HG03354 (cell line): ENCODE measurements at regions not wholly inside any gene's neighbourhood (a gene's known extent, or its start where the extent isn't known, plus 50 kb on each side); places are given as distances from the start of the nearest gene placed in this dataset.

Experiments used
- ATAC-seq: cut with Tn5 transposase; IDR thresholded peaks from one replicate; pipeline ENCODE4 v1.9.1; 2021; ENCODE audit warnings: mild to moderate bottlenecking; ENCODE audit not compliant: unreplicated experiment, poor library complexity, severe bottlenecking

- ATAC-seq = no peak
Measured at GRCh38 chr21:22925032-22925431, 1926.8 kb downstream of the NCAM2 start.

- ATAC-seq = no peak
Measured at GRCh38 chr21:22927469-22927868, 1929.3 kb downstream of the NCAM2 start.

GRCh38 chr21:22941779-22942490 is 1943.7 kb downstream of the NCAM2 start:
- ATAC-seq = no peak

- no peak for ATAC-seq
Measured at GRCh38 chr21:22955559-22955958, 1957.3 kb downstream of the NCAM2 start.

GRCh38 chr21:22961258-22961657 is 1963.0 kb downstream of the NCAM2 start:
- ATAC-seq = no peak

- no peak for ATAC-seq
Measured at GRCh38 chr21:22965455-22966135, 1967.4 kb downstream of the NCAM2 start.

- no peak for ATAC-seq
Measured at GRCh38 chr21:22981819-22982218, 1983.6 kb downstream of the NCAM2 start.

- ATAC-seq = no peak
Measured at GRCh38 chr21:22993144-22993543, 1994.9 kb downstream of the NCAM2 start.

GRCh38 chr21:22993822-22994574 is 1995.8 kb downstream of the NCAM2 start:
- ATAC-seq = no peak

GRCh38 chr21:23003951-23004350 is 2005.7 kb downstream of the NCAM2 start:
- ATAC-seq = no peak

- ATAC-seq = no peak
Measured at GRCh38 chr21:23008601-23009202, 2010.5 kb downstream of the NCAM2 start.

- ATAC-seq = no peak
Measured at GRCh38 chr21:23009360-23009759, 2011.2 kb downstream of the NCAM2 start.

GRCh38 chr21:23014021-23014420 is 2015.8 kb downstream of the NCAM2 start:
- no peak for ATAC-seq

- ATAC-seq = no peak
Measured at GRCh38 chr21:23016617-23017016, 2018.4 kb downstream of the NCAM2 start.

GRCh38 chr21:23017989-23018388 is 2019.8 kb downstream of the NCAM2 start:
- ATAC-seq = no peak

- no peak for ATAC-seq
Measured at GRCh38 chr21:23020969-23021368, 2022.8 kb downstream of the NCAM2 start.

GRCh38 chr21:23021481-23021880 is 2023.3 kb downstream of the NCAM2 start:
- no peak for ATAC-seq

GRCh38 chr21:23026878-23027277 is 2028.7 kb downstream of the NCAM2 start:
- ATAC-seq = no peak

GRCh38 chr21:23039846-23040245 is 2041.6 kb downstream of the NCAM2 start:
- no peak for ATAC-seq

GRCh38 chr21:23045955-23046354 is 2047.7 kb downstream of the NCAM2 start:
- no peak for ATAC-seq
